Neuronal stem cell (in vitro differentiated cells): ENCODE measurements at regions not wholly inside any gene's neighbourhood (a gene's known extent, or its start where the extent isn't known, plus 50 kb on each side); places are given as distances from the start of the nearest gene placed in this dataset.

ENCODE experiments used
- DNase-seq: peaks from one replicate; pipeline ENCODE4 v3.0.0-alpha.2; 2013; ENCODE audit warnings: low spot score
- H2AFZ ChIP-seq: one replicate; pipeline ENCODE4 v1.6.1; 2013; ENCODE audit warnings: mild to moderate bottlenecking, low read length, inconsistent platforms
- H2AK5ac ChIP-seq: 2 replicates; pipeline ENCODE4 v1.6.1; 2013; ENCODE audit warnings: low read depth, mild to moderate bottlenecking, inconsistent platforms, low read length, moderate library complexity, mixed read lengths
- H2BK120ac ChIP-seq: 2 replicates; pipeline ENCODE4 v1.6.1; 2013; ENCODE audit warnings: low read depth, mild to moderate bottlenecking, inconsistent platforms, low read length, moderate library complexity, mixed read lengths
- H2BK12ac ChIP-seq: one replicate; pipeline ENCODE4 v1.6.1; 2013; ENCODE audit warnings: low read length, inconsistent platforms
- H2BK15ac ChIP-seq: 2 replicates; pipeline ENCODE4 v1.6.1; 2013; ENCODE audit warnings: mild to moderate bottlenecking, low read length, inconsistent platforms, mixed read lengths
- H2BK5ac ChIP-seq: one replicate; pipeline ENCODE4 v1.6.1; 2013; ENCODE audit warnings: inconsistent platforms, mild to moderate bottlenecking, low read length, moderate library complexity
- H3K14ac ChIP-seq: one replicate; pipeline ENCODE4 v1.6.1; 2013; ENCODE audit warnings: low read length, inconsistent platforms
- H3K18ac ChIP-seq: 2 replicates; pipeline ENCODE4 v1.6.1; 2013; ENCODE audit warnings: low read length, inconsistent platforms
- H3K23ac ChIP-seq: 2 replicates; pipeline ENCODE4 v1.6.1; 2013; ENCODE audit warnings: low read depth, mild to moderate bottlenecking, mixed read lengths, low read length, inconsistent platforms; ENCODE audit not compliant: poor library complexity
- H3K27ac ChIP-seq: replicated peaks from 3 replicates; pipeline ENCODE4 v1.5.1; 2013; ENCODE audit warnings: low read length, inconsistent platforms
- H3K27me3 ChIP-seq, 3 experiments: 2 replicates each; pipeline ENCODE4 v1.6.1; 2013; ENCODE audit warnings: low read length in 3 of 3, mild to moderate bottlenecking in 2 of 3, inconsistent platforms in 1 of 3, low read depth in 1 of 3, mixed read lengths in 1 of 3, moderate library complexity in 1 of 3; ENCODE audit not compliant: control insufficient read depth in 3 of 3, insufficient read depth in 3 of 3
- H3K36me3 ChIP-seq, 2 donors: replicated peaks in 1 of 2; 2 replicates each; pipeline ENCODE4 v1.6.1; 2013; ENCODE audit warnings: low read length in 2 of 2; ENCODE audit not compliant: control insufficient read depth in 2 of 2, insufficient read depth in 2 of 2
- H3K4ac ChIP-seq: 2 replicates; pipeline ENCODE4 v1.6.1; 2013; ENCODE audit warnings: inconsistent platforms, mild to moderate bottlenecking, low read length, moderate library complexity
- H3K4me1 ChIP-seq, 2 donors: 1 replicate in 1 of 2; 2 replicates in 1 of 2; pipeline ENCODE4 v1.6.1; 2013; ENCODE audit warnings: low read length in 2 of 2, low read depth in 1 of 2; ENCODE audit not compliant: control insufficient read depth in 2 of 2, insufficient read depth in 1 of 2
- H3K4me2 ChIP-seq: one replicate; pipeline ENCODE4 v1.6.1; 2013; ENCODE audit warnings: mild to moderate bottlenecking, low read length, inconsistent platforms; ENCODE audit not compliant: insufficient read depth, poor library complexity, severe bottlenecking
- H3K4me3 ChIP-seq, 2 donors: 2 replicates each; pipeline ENCODE4 v1.5.1; 2013; ENCODE audit warnings: low read length in 2 of 2, mild to moderate bottlenecking in 2 of 2, inconsistent platforms in 1 of 2, moderate library complexity in 1 of 2
- H3K79me1 ChIP-seq: one replicate; pipeline ENCODE4 v1.6.1; 2013; ENCODE audit warnings: low read depth, mild to moderate bottlenecking, inconsistent platforms, low read length, moderate library complexity
- H3K9ac ChIP-seq: one replicate; pipeline ENCODE4 v1.6.1; 2013; ENCODE audit warnings: mild to moderate bottlenecking, low read depth, low read length, inconsistent platforms; ENCODE audit not compliant: poor library complexity
- H3K9me3 ChIP-seq, 2 donors: replicated peaks in 1 of 2; 2 replicates each; pipeline versions ENCODE3 to v1.6.1; 2013; ENCODE audit warnings: low read length in 2 of 2, mild to moderate bottlenecking in 2 of 2, inconsistent platforms in 1 of 2, low read depth in 1 of 2, mixed read lengths in 1 of 2, moderate library complexity in 1 of 2; ENCODE audit not compliant: control insufficient read depth in 2 of 2, insufficient read depth in 1 of 2
- H4K8ac ChIP-seq: one replicate; pipeline ENCODE4 v1.6.1; 2013; ENCODE audit warnings: low read depth, mild to moderate bottlenecking, inconsistent platforms, low read length, moderate library complexity
- H4K91ac ChIP-seq: one replicate; pipeline ENCODE4 v1.6.1; 2013; ENCODE audit warnings: low read length, low read depth, mild to moderate bottlenecking, inconsistent platforms; ENCODE audit not compliant: poor library complexity
- WGBS, 2 donors: extraction: QIAGEN DNeasy Blood & Tissue Kit; methylation state at CpG; one replicate each; pipeline ENCODE4 v1.1.7; 2013; ENCODE audit warnings: missing lambda C conversion rate in 2 of 2, mixed read lengths in 1 of 2; ENCODE audit not compliant: insufficient read length in 2 of 2, insufficient replicate concordance in 1 of 2; ENCODE audit errors: extremely low coverage in 2 of 2; 5-methylcytosine and 5-hydroxymethylcytosine counted together

- Histone ChIP-seq H2AFZ (no peak overlapping the region), H3K23ac (no peak overlapping the region), H3K4ac (no peak overlapping the region), H2BK5ac (no peak overlapping the region), H3K9me3 (peaks cover 0 to 2% of the 10 kb centered on the region in 2 donors), H4K8ac (no peak overlapping the region), H3K14ac (no peak overlapping the region), H3K9ac (no peak overlapping the region), H3K27ac (no peak overlapping the region), H3K27me3 (no peaks in the 10 kb centered on the region), H4K91ac (no peak overlapping the region), H2BK15ac (no peak overlapping the region), H3K36me3 (no peaks in the 10 kb centered on the region), H3K18ac (no peak overlapping the region), H3K4me1 (no peaks in the 10 kb centered on the region), H2BK120ac (no peak overlapping the region), H3K79me1 (no peaks in the 10 kb centered on the region), H2AK5ac (no peak overlapping the region), H3K4me3 (no peak overlapping the region), H2BK12ac (no peak overlapping the region), H3K4me2 (no peak overlapping the region)
- no CpG with 5 or more reads among the region's 1 CpG for WGBS, 2 donors
- no peak for DNase-seq
These were observed 193.0 kb upstream of the PBX1 start for GRCh38 chr1:164366014-164366413.

GRCh38 chr1:164369698-164370365, 189.2 kb upstream of the PBX1 start:
- Histone ChIP-seq H3K79me1 (no peaks in the 10 kb centered on the region), H3K14ac (no peak overlapping the region), H3K23ac (no peak overlapping the region), H3K9me3 (peaks cover 0 to 2% of the 10 kb centered on the region in 2 donors), H2BK5ac (no peak overlapping the region), H4K8ac (no peak overlapping the region), H3K27me3 (no peaks in the 10 kb centered on the region), H3K4ac (no peak overlapping the region), H3K4me1 (no peaks in the 10 kb centered on the region), H2AK5ac (no peak overlapping the region), H3K9ac (no peak overlapping the region), H3K4me2 (no peak overlapping the region), H2BK15ac (no peak overlapping the region), H4K91ac (no peak overlapping the region), H3K27ac (no peak overlapping the region), H2AFZ (no peak overlapping the region), H3K36me3 (no peaks in the 10 kb centered on the region), H2BK12ac (no peak overlapping the region), H3K18ac (no peak overlapping the region), H2BK120ac (no peak overlapping the region), H3K4me3 (no peak overlapping the region)
- no CpG with 5 or more reads among the region's 4 CpGs for WGBS, 2 donors
- DNase-seq = no peak

- Histone ChIP-seq H2AFZ (no peak overlapping the region), H3K36me3 (no peaks in the 10 kb centered on the region), H3K4me3 (no peak overlapping the region), H3K79me1 (no peaks in the 10 kb centered on the region), H3K4ac (no peak overlapping the region), H4K8ac (no peak overlapping the region), H3K14ac (no peak overlapping the region), H2BK5ac (no peak overlapping the region), H3K4me2 (no peak overlapping the region), H3K27ac (no peak overlapping the region), H2AK5ac (no peak overlapping the region), H3K9ac (no peak overlapping the region), H2BK120ac (no peak overlapping the region), H3K23ac (no peak overlapping the region), H3K4me1 (no peaks in the 10 kb centered on the region), H2BK15ac (no peak overlapping the region), H3K18ac (no peak overlapping the region), H4K91ac (no peak overlapping the region), H3K9me3 (no peaks in the 10 kb centered on the region), H3K27me3 (no peaks in the 10 kb centered on the region), H2BK12ac (no peak overlapping the region)
- no peak for DNase-seq
- WGBS, 2 donors = no CpG with 5 or more reads among the region's 4 CpGs
These were observed 178.1 kb upstream of the PBX1 start for GRCh38 chr1:164380893-164381292.

- Histone ChIP-seq H3K36me3 (no peaks in the 10 kb centered on the region), H3K4me3 (no peak overlapping the region), H2BK5ac (no peak overlapping the region), H2AFZ (no peak overlapping the region), H3K27me3 (no peaks in the 10 kb centered on the region), H3K23ac (no peak overlapping the region), H3K79me1 (no peaks in the 10 kb centered on the region), H3K27ac (no peak overlapping the region), H2BK120ac (no peak overlapping the region), H2BK12ac (no peak overlapping the region), H3K4me1 (no peaks in the 10 kb centered on the region), H2BK15ac (no peak overlapping the region), H3K18ac (no peak overlapping the region), H2AK5ac (no peak overlapping the region), H4K91ac (no peak overlapping the region), H3K9ac (no peak overlapping the region), H3K4me2 (no peak overlapping the region), H3K4ac (no peak overlapping the region), H3K14ac (no peak overlapping the region), H4K8ac (no peak overlapping the region), H3K9me3 (no peaks in the 10 kb centered on the region)
- WGBS, 2 donors = no CpG with 5 or more reads among the region's 8 CpGs
- DNase-seq = no peak
These were observed 176.6 kb upstream of the PBX1 start for GRCh38 chr1:164382384-164382783.
